B cell (primary cell): ENCODE measurements at regions not wholly inside any gene's neighbourhood (a gene's known extent, or its start where the extent isn't known, plus 50 kb on each side); places are given as distances from the start of the nearest gene placed in this dataset.

Source experiments
- CTCF ChIP-seq: fragments of 200-600 bp; IDR thresholded peaks from one replicate; pipeline ENCODE4 v1.8.0; 2022; ENCODE audit warnings: antibody characterized with exemption, mild to moderate bottlenecking
- EZH2 ChIP-seq: IDR thresholded peaks from 2 replicates; pipeline ENCODE4 v1.6.1; 2012; ENCODE audit warnings: borderline replicate concordance, low read depth, mild to moderate bottlenecking, moderate library complexity, low read length; ENCODE audit not compliant: insufficient read depth, poor library complexity, severe bottlenecking

GRCh38 chr20:19120569-19120968, 91.9 kb upstream of the SLC24A3 start:
- TF ChIP-seq CTCF (no peak), EZH2 (no peak)
